Uterus (tissue), 2 donors: ENCODE measurements at regions not wholly inside any gene's neighbourhood (a gene's known extent, or its start where the extent isn't known, plus 50 kb on each side); places are given as distances from the start of the nearest gene placed in this dataset.

Experiments used
- POLR2A ChIP-seq, 2 donors: fragments of 450-650 bp; IDR thresholded peaks; one replicate each; pipeline ENCODE4 v1.6.1; 2016; ENCODE audit warnings: antibody characterized with exemption in 2 of 2, mild to moderate bottlenecking in 1 of 2, moderate library complexity in 1 of 2
- TF ChIP-seq, protein P1 (sequence below), 4 experiments: fragments of 200-600 bp in 2 of 4; fragments of 450-650 bp in 2 of 4; sonication (generic) in 2 of 4; IDR thresholded peaks; one replicate each; pipeline ENCODE4 v1.5.1; 2016 to 2019; ENCODE audit warnings: antibody characterized with exemption in 4 of 4, mild to moderate bottlenecking in 2 of 4, moderate library complexity in 1 of 4

- TF ChIP-seq, protein P1, sequence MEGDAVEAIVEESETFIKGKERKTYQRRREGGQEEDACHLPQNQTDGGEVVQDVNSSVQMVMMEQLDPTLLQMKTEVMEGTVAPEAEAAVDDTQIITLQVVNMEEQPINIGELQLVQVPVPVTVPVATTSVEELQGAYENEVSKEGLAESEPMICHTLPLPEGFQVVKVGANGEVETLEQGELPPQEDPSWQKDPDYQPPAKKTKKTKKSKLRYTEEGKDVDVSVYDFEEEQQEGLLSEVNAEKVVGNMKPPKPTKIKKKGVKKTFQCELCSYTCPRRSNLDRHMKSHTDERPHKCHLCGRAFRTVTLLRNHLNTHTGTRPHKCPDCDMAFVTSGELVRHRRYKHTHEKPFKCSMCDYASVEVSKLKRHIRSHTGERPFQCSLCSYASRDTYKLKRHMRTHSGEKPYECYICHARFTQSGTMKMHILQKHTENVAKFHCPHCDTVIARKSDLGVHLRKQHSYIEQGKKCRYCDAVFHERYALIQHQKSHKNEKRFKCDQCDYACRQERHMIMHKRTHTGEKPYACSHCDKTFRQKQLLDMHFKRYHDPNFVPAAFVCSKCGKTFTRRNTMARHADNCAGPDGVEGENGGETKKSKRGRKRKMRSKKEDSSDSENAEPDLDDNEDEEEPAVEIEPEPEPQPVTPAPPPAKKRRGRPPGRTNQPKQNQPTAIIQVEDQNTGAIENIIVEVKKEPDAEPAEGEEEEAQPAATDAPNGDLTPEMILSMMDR (IDR thresholded peaks at IDR 0.05), result no peak
- TF ChIP-seq POLR2A (IDR thresholded peaks at IDR 0.05), result no peak
Measured at GRCh38 chr5:68372161-68372560, 156.6 kb downstream of the PIK3R1 start.
